HG02571 (cell line): ENCODE measurements at regions not wholly inside any gene's neighbourhood (a gene's known extent, or its start where the extent isn't known, plus 50 kb on each side); places are given as distances from the start of the nearest gene placed in this dataset.

Source experiments
- ATAC-seq: cut with Tn5 transposase; IDR thresholded peaks from one replicate; pipeline ENCODE4 v1.9.1; 2021; ENCODE audit warnings: mild to moderate bottlenecking, moderate library complexity; ENCODE audit not compliant: unreplicated experiment

DNA sequence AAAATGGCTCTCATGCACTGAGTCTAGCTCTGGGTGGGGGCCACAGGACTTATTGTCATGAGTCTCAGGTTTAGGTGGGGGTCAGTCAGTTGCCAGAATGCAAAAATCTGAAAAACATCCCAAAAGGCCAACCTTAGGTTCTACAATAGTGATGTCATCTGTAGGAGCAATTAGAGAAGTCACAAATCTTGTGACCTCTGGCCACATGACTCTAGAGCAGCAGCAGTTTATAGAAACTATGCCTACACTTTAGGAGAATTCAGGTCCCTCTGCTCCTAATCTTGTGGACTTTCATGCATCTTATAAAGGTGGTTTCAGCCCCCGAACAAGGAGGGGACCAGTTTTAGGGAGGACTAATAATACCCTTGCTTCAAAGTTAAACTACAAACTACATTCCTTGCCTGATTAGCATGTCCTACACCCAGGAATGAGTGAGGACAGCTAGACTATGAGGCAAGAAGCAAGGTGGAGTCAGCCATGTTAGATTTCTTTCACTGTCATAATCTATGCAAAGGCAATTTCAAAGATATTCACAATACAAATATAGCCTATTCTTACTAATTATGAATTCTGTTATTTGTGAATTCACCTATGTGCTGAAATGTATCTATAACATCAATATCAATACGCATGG lies 123.5 kb upstream of the ADCY1 start:
- no peak for ATAC-seq

DNA sequence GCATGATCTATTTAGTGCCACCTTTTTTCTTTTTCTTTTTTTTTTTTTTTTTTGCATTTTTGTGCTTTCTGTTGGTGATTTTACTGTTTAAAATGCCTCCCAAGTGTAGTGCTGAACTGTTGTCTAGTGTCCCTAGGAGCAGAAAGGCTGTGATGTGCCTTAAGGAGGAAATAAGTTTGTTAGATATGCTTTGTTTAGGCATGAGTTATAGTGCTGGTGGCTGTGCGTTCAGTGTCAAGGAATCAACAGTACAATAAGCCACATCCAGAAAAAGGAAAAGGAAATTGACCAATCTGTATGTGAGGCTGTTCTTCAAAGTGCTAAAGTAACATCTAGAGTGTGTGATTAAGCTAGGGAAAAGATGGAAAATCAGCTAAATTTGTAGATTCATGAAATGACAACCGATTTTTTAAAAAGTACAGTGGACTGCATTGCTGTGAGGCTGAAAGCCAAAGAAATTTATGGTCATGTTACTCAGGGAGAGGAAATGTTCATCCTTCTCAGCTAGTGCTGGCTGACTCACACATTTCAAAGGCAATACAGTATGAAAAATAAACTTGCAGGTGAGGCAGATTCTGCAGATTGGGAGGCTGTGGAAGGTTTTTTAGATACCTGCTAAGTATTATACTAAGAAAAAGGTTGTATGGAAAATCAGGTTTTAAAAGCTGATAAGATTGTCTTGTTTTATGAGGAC lies 122.7 kb upstream of the ADCY1 start:
- ATAC-seq = no peak

DNA sequence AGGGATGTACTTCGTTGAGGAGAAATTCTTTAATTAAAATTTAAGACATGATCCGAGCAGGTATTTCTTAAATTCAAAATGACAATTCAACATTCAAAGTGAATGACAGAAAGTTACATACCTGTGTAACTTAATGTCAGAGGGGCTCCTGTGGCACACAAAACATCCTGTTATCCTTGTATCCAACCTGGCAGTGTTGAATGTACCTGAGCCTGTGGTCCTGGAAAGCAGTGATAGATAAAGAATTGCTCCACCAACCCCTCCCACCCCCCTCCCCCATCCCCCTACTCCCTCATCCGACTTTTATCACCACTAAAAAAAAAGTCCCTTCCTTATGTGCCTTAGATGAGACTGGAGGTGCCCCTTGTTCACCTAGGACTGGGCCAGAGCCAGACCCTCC lies 119.4 kb upstream of the ADCY1 start:
- no peak for ATAC-seq

DNA sequence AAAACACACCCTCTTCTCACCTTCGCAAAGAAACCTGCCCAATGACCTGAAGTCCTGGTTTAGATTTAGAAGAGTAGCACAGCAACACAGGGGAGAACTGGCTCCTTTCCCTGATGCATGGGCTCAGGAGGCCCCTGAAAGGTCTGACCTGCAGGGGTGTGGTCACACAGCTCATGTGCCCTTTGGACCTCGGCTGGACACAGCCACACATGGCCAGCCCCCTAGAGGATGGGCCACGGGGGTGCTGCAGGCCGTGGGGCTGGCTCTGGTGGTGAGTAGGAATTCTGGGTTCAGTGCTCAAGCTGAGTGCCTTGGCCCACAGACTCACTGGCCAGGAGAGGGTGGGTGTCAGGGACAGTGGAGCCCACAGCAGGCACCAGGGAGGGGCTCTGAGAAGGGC lies 118.5 kb upstream of the ADCY1 start:
- ATAC-seq = no peak

DNA sequence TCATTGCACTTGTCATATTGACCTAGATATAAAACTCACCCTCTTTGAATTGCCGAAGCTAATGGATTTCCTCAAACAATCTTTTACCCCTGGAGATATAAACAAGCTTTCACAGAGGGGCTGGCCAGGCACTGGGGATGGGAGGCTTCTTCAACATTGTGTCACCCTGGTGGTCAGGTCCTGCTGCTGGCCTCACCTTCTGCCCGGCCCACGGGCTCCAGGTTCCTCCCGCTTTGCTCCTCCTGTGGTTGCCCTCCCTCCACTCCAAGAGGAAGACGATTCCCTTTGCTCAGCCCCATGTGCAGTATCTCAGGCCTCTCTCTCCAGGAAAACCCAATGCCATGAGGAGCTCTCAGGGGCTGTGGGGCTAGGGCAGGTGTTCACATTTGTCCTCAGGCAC lies 118.1 kb upstream of the ADCY1 start:
- ATAC-seq = no peak

DNA sequence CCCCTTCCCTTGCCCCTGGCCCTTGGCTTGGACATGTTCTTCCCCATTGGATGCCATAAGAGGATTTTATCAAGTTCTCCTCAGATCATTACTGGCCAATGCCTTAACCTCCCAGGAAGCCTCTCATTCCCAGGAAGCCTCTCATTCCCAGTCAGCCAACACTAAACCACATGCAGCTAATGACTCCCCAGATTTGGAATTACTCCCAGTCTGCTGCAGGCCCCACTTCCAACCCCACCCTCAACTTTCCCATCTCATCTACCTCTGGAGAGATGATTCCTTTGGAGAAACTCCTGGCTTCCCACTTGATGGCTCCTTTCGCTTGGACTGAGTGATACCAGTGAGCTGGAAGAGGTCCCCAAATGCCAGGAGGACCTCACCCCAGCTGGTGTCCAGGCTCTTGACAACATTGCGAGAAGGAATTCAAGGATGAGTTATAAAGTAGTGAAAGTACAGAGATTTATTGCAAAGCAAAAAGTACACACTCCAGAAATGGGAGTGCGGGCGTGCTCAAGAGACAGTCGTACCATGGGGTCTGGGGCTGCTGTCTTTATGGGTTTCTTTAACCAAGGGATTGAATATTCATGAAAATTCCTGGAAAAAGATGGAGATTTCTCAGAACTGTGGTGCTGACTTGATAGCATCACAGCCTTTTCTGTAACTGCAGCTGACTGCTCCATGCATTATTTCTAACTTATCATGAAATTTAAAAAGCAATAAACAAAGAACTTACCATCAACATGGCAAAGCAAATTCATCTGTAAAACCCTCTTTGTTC lies 117.2 kb upstream of the ADCY1 start:
- ATAC-seq = no peak

DNA sequence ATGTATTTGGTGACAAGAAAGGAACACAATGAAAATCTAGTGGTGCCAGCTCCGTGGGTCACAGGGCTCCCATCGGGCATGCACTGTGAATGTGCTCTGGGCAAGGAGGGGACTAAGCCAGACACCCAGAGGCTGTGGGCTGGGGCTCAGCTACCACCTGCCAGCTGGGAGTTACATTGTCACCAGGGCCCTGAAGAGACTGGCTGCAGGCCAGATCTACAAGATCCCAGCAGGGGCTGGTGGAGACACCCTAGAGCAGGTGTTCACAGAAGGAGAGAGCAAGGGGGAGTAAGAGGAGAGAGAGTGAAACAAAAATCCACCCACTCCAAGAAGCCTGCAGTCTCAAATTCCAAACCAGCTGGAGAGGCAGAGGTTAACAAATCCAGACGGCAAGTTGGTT lies 116.6 kb upstream of the ADCY1 start:
- ATAC-seq = no peak

DNA sequence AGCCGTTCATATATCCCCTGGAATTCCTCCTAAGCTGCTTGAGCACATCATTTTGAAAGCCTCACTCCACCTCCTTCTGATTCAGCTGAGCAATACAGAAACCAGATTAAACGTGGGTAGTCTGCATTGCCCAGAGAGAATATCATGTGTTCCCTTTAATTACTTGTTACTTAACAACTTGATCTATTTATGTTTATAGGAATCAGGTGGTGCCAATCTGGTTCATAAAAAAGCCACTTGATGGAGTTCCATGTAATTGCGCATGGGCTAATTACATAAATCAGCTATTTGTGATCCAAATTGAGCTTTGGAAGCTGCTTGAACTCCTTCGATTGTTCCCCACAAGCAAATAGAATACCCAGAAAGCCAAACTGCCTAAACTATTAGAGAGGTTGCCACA lies 114.7 kb upstream of the ADCY1 start:
- no peak for ATAC-seq

DNA sequence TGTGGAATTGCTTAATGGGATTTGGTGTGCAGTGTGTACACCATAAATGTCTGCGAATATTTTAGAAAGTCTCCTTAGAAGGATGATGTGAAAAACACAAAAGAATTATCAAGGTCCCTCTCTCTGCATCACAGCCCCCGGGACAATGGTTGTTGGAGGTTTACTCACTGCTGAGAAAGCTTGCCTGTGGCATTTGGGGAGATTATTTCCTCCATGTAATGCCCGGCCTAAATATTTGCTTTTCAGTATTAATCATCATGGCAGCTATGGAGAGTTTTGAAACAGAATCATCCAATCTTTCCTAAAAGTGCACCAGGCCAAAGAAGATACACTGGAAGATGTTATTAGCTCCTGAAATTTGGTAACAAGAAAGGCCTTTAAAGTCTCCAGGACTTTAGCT lies 113.8 kb upstream of the ADCY1 start:
- ATAC-seq = no peak

DNA sequence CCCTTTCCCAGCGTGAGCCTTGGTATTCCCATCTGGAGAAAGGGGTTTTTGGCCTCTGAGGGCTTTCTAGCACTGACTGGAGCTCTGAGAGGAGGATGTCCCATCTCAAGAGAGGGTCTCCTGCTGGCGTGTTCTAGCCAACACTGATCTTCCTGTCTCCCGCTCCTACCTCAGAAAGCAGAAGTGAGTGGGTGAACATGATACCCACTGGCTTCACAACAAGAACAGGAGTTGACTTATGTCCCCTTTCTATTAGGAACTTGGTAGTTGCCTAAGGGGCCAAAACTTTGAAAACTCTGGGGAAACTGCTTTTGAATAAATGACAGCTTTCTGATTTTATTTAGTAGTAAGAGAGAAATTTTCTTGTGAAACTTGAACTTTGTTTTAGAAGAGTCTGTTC lies 113.1 kb upstream of the ADCY1 start:
- no peak for ATAC-seq

DNA sequence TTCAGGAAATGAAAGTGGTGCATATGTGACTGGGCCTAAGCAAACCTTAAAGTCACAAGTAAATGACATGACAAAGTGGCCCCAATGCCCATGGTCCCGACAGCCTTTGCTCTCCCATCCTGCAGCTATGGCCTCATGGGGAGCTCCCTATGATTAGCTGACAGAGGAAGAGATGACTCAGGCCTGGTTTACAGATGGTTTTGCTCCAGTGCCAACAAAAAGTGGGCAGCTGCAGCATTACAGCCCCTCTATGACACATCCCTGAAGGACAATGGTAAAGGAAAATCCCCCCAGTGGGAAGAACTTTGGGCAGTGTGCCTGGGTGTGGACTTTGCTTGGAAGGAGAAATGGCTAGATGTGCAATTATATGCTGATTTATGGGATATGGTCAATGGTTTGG lies 105.1 kb upstream of the ADCY1 start:
- no peak for ATAC-seq

DNA sequence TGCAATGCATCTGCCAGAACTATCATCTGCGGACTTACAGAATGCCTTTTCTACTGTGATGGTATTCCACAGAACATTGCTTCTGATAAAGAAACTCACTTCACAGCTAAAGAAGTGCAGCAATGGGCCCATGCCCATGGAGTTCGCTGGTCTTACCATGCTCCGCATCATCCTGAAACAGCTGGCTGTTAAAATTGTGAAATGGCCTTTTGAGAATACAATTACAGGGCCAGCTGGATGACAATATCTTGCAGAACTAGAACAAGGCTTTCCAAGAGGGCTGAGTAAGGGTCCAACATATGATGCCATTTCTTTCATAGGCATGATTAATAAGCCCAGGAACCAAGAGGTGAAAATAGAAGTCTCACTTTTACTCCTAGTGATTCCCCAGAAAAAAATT lies 104.1 kb upstream of the ADCY1 start:
- no peak for ATAC-seq

DNA sequence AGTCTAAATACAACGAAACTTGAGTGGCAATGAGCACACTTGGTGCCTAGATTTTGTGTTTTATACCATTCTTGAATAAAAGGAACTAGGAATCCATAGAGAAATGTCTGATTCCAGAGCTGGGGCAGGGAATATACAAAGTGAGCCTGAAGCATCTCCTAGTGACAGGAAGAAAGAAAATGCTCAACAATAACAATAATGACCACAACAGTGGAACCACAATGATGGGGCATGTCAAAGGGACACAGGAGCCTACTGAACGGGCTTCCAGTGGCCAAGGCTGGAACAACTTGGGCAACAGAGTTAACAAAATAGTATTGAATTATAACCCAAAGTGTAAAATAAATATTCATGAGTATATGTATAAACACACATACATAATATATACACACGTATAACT lies 94.4 kb upstream of the ADCY1 start:
- no peak for ATAC-seq

DNA sequence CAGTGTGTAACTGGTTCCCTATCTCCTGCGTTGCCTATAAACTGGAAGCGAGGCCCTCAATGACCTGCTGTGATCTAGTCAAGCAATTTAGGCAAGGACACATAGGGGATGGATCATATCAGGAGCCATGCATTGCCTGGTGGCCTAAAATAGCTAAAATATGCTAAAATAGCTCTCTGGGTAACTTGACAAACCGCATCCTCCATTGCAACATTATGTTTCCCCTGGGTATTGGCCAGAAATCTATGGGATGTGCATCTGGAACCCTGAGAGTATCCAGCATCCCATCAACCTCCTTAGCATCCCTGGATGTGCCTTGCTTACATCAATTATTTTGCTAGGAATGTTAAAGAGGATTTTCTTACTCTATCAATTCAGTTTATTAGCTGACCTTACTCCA lies 91.7 kb upstream of the ADCY1 start:
- ATAC-seq = no peak

DNA sequence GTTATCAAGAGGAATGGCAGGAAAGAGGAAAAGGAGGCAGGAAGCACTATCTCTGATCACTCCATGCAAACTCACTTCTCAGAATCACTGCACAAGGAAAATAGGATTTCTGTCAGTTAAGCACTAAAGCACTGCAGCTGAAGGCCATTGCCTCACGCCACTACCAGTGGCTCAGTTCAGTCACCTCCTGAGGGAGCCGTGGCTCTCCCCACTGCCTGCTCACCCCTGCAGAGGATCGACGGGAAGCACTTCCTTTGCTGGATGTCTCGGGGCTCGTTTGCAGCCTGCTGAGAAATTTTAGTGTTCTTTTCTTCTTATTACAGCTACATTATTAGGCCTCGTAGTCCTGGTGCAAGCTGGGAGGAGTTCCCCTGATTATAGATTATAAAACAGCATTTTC lies 90.1 kb upstream of the ADCY1 start:
- ATAC-seq = no peak

DNA sequence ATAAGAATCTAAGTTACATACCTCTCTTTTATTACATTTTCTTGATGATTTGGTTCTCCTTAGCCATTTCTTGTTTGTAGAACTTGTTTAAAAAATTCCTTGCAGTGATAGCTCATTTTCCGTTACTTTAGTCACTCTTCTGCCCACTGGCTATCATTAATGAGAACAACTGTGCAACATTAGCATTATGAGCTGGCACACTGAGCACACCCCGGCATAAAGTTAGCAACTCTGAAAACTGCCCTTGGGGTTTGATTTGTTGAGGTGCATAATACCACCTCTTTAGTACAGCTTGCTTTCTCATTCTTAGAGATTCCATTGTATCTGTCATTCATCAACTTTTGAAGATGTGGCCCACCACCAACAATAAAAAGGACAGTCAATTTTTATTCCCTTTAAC lies 87.6 kb upstream of the ADCY1 start:
- ATAC-seq = no peak

DNA sequence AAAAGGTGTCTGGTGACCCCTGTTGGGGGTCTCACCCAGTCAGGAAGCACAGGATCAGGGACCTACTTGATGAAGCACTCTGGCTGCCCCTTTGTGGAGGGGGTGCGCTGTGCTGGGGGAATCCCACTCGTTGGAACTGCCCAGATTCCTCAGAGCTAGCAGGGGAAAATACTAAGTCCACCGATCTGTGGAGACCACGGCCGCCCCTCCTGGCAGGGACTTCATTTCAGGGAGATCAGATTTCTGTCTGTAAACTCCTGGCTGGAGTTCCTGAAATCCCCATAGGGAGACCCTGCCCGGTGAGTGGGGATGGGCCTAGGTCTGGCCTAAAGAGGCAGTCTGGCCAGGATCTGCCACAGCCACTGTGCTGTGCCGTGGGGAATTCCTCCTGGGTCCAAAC lies 79.3 kb upstream of the ADCY1 start:
- ATAC-seq = no peak

DNA sequence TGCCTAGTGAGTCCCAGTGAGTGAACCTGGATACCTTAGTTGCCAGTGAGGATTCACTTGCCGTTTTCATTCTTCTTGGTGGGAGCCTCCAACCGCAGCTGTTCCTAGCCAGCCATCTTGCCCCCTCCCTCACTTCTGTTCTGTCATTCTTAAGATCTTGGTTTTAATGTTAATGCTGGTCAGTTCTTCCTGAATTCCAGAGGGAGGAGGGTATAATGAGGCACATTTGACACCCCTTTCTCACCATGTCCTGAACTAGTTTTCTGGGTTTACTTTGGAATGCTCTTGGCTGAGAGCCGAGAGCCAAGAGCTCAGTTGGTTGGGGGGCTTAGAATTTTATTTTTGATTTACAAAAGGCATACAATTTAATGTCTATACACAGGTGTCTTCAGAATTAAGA lies 78.5 kb upstream of the ADCY1 start:
- ATAC-seq = no peak

DNA sequence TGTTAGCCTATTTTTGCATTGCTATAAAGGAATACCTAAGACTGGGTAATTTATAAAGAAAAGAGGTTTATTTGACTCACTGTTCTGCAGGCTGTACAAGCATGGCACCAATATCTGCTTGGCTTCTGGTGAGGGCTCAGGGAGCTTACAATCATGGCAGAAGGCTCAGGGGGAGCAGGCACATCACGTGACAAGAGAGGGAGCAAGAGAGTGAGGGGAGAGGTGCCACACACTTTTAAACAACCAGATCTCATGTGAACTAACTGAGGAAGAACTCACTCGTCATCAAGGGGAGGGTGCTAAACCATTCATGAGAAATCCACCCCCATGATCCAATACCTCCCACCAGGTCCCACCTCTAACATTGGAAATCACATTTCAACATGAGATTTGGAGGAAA lies 73.9 kb upstream of the ADCY1 start:
- ATAC-seq = no peak

DNA sequence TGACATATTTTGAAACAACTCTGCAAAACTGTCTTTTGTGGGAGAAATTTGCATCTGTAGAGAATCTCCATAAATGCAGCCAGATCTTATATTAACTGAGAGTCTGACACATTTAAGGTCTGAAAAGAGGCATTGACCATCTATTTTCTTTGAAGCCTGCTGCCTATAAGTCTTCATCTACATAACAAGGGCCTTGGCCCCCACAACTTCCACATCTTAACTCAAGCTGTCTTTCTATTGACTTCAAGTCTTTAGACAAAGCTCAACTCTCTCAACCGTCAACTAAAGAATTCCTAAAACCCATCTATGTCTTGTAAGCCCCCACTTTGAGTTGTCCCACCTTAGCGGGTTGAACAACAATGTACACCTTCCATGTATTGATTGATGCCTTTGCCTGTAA lies 72.4 kb upstream of the ADCY1 start:
- ATAC-seq = no peak

DNA sequence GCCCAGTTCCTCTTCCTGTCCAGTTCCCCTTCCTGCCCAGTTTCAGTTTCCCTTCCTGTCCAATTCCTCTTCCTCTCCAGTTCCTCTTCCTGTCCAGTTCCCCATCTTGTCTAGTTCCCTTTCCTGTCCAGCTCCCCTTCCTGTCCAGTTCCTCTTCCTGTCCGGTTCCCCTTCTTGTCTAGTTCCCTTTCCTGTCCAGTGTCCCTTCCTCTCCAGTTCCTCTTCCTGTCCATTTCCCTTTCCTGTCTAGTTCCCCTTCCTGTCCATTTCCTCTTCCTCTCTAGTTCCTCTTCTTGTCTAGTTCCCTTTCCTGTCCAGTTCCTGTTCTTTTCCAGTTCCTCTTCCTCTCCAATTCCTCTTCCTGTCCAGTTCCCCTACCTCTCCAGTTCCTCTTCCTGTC lies 68.1 kb upstream of the ADCY1 start:
- no peak for ATAC-seq

DNA sequence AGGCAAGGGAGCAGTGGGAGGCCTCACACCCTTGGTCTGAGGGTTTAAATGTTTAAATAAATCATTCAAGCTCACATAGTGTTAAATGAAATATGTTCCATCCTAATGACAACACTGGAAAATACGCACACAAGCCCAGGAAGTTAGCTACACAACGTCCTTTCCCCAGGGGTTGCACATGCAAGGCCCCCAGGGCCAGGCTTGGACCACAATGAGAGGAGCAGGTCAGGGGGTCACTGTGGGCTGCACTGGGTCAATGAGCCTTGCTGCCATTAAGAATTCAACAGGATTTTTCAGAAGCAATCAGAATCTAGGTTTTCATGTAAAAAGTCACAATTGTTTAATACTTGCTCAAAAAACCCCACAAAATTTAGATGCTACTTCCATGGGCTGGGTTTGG lies 64.9 kb upstream of the ADCY1 start:
- ATAC-seq = no peak
